GM18907 (cell line): ENCODE measurements at regions not wholly inside any gene's neighbourhood (a gene's known extent, or its start where the extent isn't known, plus 50 kb on each side); places are given as distances from the start of the nearest gene placed in this dataset.

Source experiments
- ATAC-seq: cut with Tn5 transposase; IDR thresholded peaks from one replicate; pipeline ENCODE4 v1.9.1; 2021; ENCODE audit warnings: mild to moderate bottlenecking, moderate library complexity; ENCODE audit not compliant: unreplicated experiment

GRCh38 chr4:186885289-186885688 lies 161.6 kb upstream of the FAT1 start:
- no peak for ATAC-seq

- no peak for ATAC-seq
Measured at GRCh38 chr4:186886759-186887158, 163.1 kb upstream of the FAT1 start.

GRCh38 chr4:186887291-186887700 lies 163.6 kb upstream of the FAT1 start:
- no peak for ATAC-seq

GRCh38 chr4:186887752-186888151 lies 164.1 kb upstream of the FAT1 start:
- no peak for ATAC-seq

GRCh38 chr4:186889876-186890643 lies 166.4 kb upstream of the FAT1 start:
- no peak for ATAC-seq

- ATAC-seq, result no peak
Measured at GRCh38 chr4:186891859-186892486, 168.3 kb upstream of the FAT1 start.

GRCh38 chr4:186898367-186898766 lies 174.7 kb upstream of the FAT1 start:
- ATAC-seq, result no peak

- ATAC-seq, result no peak
Measured at GRCh38 chr4:186900232-186900900, 176.7 kb upstream of the FAT1 start.

- ATAC-seq, result no peak
Measured at GRCh38 chr4:186900984-186901383, 177.3 kb upstream of the FAT1 start.

- ATAC-seq, result no peak
Measured at GRCh38 chr4:186901850-186902249, 178.2 kb upstream of the FAT1 start.

GRCh38 chr4:186902361-186902760 lies 178.7 kb upstream of the FAT1 start:
- no peak for ATAC-seq

- no peak for ATAC-seq
Measured at GRCh38 chr4:186904101-186904500, 180.4 kb upstream of the FAT1 start.

- ATAC-seq, result no peak
Measured at GRCh38 chr4:186906722-186907121, 183.1 kb upstream of the FAT1 start.

- no peak for ATAC-seq
Measured at GRCh38 chr4:186910385-186910784, 186.7 kb upstream of the FAT1 start.

- no peak for ATAC-seq
Measured at GRCh38 chr4:186912606-186913005, 188.9 kb upstream of the FAT1 start.

- ATAC-seq, result no peak
Measured at GRCh38 chr4:186915816-186916215, 192.2 kb upstream of the FAT1 start.

GRCh38 chr4:186917136-186917535 lies 193.5 kb upstream of the FAT1 start:
- no peak for ATAC-seq

GRCh38 chr4:186918466-186918865 lies 194.8 kb upstream of the FAT1 start:
- no peak for ATAC-seq

GRCh38 chr4:186919340-186919739 lies 195.7 kb upstream of the FAT1 start:
- ATAC-seq, result no peak

GRCh38 chr4:186920483-186920882 lies 196.8 kb upstream of the FAT1 start:
- no peak for ATAC-seq

- no peak for ATAC-seq
Measured at GRCh38 chr4:186920992-186921391, 197.3 kb upstream of the FAT1 start.

- ATAC-seq, result no peak
Measured at GRCh38 chr4:186924723-186925122, 201.1 kb upstream of the FAT1 start.
